ENCODE measurements at regions not wholly inside any gene's neighbourhood (a gene's known extent, or its start where the extent isn't known, plus 50 kb on each side); places are given as distances from the start of the nearest gene placed in this dataset.

DNA sequence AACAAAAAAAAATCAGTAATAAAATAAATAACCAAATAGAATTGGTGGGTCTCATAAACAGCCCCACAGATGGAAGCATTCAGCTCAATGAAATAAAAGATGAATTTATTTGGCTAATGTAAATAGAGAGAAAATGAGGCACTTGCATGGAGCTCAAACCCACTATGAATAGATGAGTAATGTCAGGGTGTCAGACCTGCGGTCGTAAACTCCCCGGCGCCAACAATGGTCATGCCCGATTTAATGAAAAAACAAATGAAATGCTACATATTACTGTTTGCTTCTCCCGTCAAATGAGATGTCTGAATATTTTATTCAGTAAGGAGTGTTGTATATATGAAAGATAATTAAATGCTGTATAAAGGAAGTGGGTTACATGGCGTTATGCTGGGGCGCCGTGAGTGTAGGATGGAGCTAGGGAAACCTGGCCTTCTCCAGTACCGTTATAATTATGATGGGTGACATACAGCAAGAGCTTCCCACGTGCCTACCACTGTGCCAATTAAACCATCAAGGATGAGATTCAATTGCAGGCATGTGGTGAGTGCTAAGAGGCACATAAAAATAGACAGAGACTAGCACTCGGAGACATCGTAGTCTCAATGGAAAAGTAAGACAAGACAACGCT lies 648.1 kb downstream of the BCL11B start:
- Histone ChIP-seq H3K27ac (no peak overlapping the region), H3K27me3 (no peaks in the 10 kb centered on the region), H4K20me1 (no peaks in the 10 kb centered on the region), H3K36me3 (no peaks in the 10 kb centered on the region), H3K9ac (no peak overlapping the region), H3K4me3 (no peak overlapping the region), H3K4me1 (no peaks in the 10 kb centered on the region), H3K4me2 (no peak overlapping the region), H3K9me3 (no peaks in the 10 kb centered on the region; the same call in 1 of the 2 replicates)
- TF ChIP-seq Cebpa-rat (IDR thresholded peaks at IDR 0.05), result no peak

DNA sequence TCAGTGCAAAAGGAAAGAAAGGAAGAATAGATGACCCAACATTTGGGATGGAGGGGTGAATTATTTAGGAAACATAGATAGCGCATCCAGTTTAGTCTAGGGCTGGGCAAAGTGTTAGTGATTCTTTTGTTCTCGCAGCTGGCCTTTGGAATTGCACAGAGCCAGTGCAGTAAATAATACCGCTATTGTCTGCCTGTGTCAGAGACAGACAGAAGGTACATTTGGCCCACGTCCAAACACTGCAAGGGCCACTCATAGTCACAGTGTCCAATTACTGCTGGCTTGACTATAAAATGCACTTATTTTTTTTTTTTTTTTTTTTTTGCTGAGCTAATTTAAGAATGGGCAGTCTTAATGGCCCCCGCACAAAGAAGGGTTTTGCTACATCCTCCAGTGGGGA lies 638.6 kb downstream of the BCL11B start:
- Histone ChIP-seq H3K27me3 (no peaks in the 10 kb centered on the region), H3K27ac (no peak overlapping the region), H3K36me3 (no peaks in the 10 kb centered on the region), H4K20me1 (no peaks in the 10 kb centered on the region), H3K4me3 (no peak overlapping the region), H3K9ac (no peak overlapping the region), H3K9me3 (no peaks in the 10 kb centered on the region), H3K4me2 (no peak overlapping the region), H3K4me1 (no peaks in the 10 kb centered on the region)
- no peak for TF ChIP-seq Cebpa-rat (IDR thresholded peaks at IDR 0.05)

DNA sequence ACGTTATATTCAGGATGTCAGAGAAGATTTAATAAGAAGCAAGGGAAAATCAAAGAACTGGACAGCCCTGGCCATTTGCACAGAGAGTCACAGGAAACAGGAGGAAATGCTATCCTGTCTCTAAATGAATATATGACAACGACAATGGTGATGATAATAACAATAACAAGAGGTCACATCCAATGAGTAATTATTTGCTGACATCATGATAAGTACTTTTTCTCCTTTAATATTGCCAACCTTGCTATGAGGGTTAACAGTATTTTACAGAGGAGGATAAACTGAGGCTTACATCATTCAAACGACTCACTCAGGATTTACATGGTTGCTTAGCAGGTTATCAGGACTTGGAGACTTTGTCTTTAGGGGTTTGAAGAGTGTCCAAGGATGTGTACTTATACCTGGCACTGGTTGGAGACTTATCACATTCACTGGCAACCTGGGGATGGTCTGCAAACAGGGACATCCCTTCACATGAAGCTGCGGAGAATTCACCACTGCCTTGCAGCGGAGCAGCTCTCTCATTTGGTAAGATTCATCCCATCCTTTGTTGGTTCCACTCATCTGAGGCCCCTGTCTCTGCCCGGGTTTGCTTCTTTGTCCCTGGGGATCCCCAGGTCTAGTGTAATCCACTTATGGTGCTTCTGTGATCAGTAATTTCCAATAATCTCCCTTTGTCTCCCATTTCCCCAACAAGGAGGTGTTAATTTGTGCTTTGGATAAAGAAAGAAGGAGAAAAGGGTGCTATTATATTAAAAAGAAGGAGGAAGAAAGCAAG lies 637.8 kb downstream of the BCL11B start:
- Histone ChIP-seq H3K4me1 (no peaks in the 10 kb centered on the region), H3K27me3 (no peaks in the 10 kb centered on the region), H3K4me2 (no peak overlapping the region), H3K9me3 (no peaks in the 10 kb centered on the region), H3K4me3 (no peak overlapping the region), H3K27ac (no peak overlapping the region), H3K36me3 (no peaks in the 10 kb centered on the region), H4K20me1 (no peaks in the 10 kb centered on the region), H3K9ac (no peak overlapping the region)
- TF ChIP-seq Cebpa-rat (IDR thresholded peaks at IDR 0.05), result no peak

DNA sequence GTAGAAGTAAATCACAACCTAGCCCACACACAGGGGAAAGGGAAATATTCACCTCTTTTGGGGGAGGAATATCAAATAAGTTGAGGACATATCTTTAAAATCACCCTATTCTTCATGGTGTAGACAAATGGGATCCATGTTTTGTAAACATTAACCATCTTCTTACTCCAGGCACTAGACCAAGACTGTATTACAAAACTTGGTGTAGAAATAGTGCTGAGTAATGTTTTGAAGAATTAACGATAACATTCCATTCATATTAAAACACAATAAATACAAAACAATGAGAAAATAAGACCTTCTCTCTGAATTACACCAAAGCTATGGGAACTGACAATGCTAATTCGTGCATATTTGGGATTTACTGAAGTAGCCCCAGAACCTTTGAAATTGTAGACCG lies 633.6 kb downstream of the BCL11B start:
- TF ChIP-seq Cebpa-rat (IDR thresholded peaks at IDR 0.05), result no peak
- no peak overlapping the region for H3K4me2 ChIP-seq
- no peak overlapping the region for H3K4me3 ChIP-seq
- no peaks in the 10 kb centered on the region for H3K27me3 ChIP-seq
- H3K27ac ChIP-seq, result no peak overlapping the region
- H4K20me1 ChIP-seq, result no peaks in the 10 kb centered on the region
- no peaks in the 10 kb centered on the region for H3K4me1 ChIP-seq
- no peaks in the 10 kb centered on the region for H3K9me3 ChIP-seq
- no peak overlapping the region for H3K9ac ChIP-seq
- H3K36me3 ChIP-seq, result no peaks in the 10 kb centered on the region

DNA sequence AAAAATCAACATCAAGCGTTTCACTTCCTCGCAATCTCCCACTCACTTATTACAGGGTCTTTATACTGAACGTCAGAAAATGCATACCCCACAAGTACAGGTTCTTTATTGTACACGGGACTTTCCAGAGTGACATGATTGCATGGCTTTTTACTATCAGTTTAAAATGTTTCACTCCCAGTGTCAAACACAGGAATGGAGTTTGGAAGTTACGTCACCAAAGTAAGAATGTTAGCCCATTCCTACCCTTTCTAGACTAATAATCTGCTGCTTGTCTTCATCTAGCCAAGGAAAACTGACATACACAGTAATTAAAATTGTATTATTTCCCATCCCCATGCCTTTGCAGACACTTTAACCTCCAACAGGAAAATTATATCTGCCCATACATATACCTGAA lies 624.2 kb downstream of the BCL11B start:
- no peaks in the 10 kb centered on the region for H4K20me1 ChIP-seq
- no peaks in the 10 kb centered on the region for H3K27me3 ChIP-seq
- no peaks in the 10 kb centered on the region for H3K4me1 ChIP-seq
- no peaks in the 10 kb centered on the region for H3K9me3 ChIP-seq
- no peak overlapping the region for H3K4me3 ChIP-seq
- TF ChIP-seq Cebpa-rat (IDR thresholded peaks at IDR 0.05), result no peak
- H3K27ac ChIP-seq, result no peak overlapping the region
- H3K9ac ChIP-seq, result no peak overlapping the region
- H3K4me2 ChIP-seq, result no peak overlapping the region
- no peaks in the 10 kb centered on the region for H3K36me3 ChIP-seq

DNA sequence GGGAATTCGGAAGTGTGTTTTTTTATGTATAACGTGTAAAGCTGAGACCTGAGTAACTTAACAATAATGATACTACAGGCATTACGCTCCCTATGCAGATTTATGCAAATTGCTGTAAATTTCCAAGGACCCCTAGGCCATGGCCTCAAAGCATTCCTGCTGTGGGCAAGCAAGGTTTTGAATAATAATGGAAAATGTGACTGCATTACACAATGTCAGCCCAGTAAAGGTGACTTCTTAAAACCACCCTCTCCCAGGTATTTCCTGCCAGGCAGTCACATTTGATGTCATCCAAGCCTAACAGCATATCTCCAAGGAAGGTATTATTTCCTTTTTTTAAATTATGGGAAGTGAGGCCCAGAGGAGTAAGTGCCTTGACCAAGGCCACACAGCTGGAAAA lies 621.0 kb downstream of the BCL11B start:
- TF ChIP-seq Cebpa-rat (IDR thresholded peaks at IDR 0.05), result no peak
- Histone ChIP-seq H3K36me3 (no peaks in the 10 kb centered on the region), H3K27me3 (no peaks in the 10 kb centered on the region), H3K9me3 (0 out of 2 replicates have a peak, but pooled peaks cover 5% of the 10 kb centered on the region), H3K27ac (no peak overlapping the region), H3K9ac (no peak overlapping the region), H3K4me2 (no peak overlapping the region), H4K20me1 (no peaks in the 10 kb centered on the region), H3K4me3 (no peak overlapping the region), H3K4me1 (no peaks in the 10 kb centered on the region)

DNA sequence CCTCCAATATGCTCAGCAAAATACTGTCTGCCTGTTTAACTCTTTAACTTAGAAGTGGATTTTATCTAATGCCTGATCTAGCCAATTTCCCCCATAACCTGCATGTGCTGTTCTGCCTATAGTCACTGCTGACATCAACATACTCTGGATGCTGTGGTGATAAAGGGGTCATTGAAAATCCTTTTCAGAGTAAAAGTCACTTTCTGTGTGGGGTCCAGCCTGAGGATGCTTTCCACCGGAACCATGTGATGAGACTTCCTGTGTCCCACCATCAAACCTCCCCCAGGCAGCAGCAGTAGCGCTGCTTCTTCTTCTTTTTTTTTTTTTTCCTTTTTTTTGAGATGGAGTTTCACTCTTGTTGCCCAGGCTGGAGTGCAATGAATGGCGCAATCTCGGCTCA lies 607.0 kb downstream of the BCL11B start:
- no peaks in the 10 kb centered on the region for H3K9me3 ChIP-seq
- H4K20me1 ChIP-seq, result no peaks in the 10 kb centered on the region
- H3K36me3 ChIP-seq, result no peaks in the 10 kb centered on the region
- H3K27me3 ChIP-seq, result no peaks in the 10 kb centered on the region
- TF ChIP-seq Cebpa-rat (IDR thresholded peaks at IDR 0.05), result no peak
- no peak overlapping the region for H3K4me2 ChIP-seq
- H3K9ac ChIP-seq, result no peak overlapping the region
- no peak overlapping the region for H3K27ac ChIP-seq
- no peaks in the 10 kb centered on the region for H3K4me1 ChIP-seq
- H3K4me3 ChIP-seq, result no peak overlapping the region

DNA sequence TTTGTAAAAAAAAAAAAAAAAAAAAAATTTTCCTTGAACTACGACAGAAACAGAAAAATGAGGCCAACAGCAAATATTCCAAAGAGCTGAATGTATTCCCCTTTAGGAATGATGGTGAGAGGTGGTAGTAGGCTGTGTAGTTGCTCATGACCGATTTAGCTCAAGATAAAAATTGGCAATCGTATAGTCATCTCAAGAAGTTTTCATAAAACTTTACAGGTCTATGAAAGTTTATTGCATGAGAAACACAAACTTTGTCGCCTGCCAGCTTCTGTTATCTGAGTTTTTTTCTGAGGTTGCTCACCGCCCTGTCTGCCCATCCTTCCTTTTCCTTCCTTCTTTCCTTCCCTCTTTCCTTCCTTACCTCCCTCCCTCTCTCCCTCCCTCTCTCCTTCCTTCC lies 605.5 kb downstream of the BCL11B start:
- Histone ChIP-seq H4K20me1 (no peaks in the 10 kb centered on the region), H3K36me3 (no peaks in the 10 kb centered on the region), H3K27ac (no peak overlapping the region), H3K4me1 (peaks cover 5% of the 10 kb centered on the region; the same call in 1 of the 2 replicates), H3K9ac (no peak overlapping the region), H3K9me3 (no peaks in the 10 kb centered on the region), H3K4me3 (no peak overlapping the region), H3K27me3 (no peaks in the 10 kb centered on the region), H3K4me2 (no peak overlapping the region)
- TF ChIP-seq Cebpa-rat (IDR thresholded peaks at IDR 0.05), result no peak

DNA sequence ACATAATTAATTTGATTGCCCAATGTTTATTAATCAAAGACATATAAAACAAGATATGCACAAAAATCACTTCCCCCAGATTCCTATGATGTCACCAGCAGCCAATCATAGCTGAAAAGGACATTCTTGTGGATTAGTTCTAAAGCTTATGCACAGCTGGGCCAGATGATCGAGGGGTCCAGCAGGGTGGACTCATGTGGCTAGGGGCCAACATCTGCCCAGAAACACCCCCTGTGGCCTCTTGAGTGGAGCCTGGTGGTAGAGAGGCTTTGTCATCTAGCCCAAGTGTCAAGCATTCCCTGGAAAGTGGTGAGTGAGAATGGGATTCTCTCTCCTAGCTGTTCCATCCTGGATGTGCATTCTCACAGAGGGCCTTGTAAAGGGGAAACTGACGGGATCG lies 590.0 kb downstream of the BCL11B start:
- Histone ChIP-seq H3K27ac (no peak overlapping the region), H3K4me3 (no peak overlapping the region), H3K36me3 (no peaks in the 10 kb centered on the region), H3K4me2 (no peak overlapping the region), H3K9ac (no peak overlapping the region), H3K4me1 (no peaks in the 10 kb centered on the region), H3K9me3 (peaks cover 5% of the 10 kb centered on the region; the same call in 1 of the 2 replicates), H4K20me1 (no peaks in the 10 kb centered on the region), H3K27me3 (no peaks in the 10 kb centered on the region)
- no peak for TF ChIP-seq Cebpa-rat (IDR thresholded peaks at IDR 0.05)

DNA sequence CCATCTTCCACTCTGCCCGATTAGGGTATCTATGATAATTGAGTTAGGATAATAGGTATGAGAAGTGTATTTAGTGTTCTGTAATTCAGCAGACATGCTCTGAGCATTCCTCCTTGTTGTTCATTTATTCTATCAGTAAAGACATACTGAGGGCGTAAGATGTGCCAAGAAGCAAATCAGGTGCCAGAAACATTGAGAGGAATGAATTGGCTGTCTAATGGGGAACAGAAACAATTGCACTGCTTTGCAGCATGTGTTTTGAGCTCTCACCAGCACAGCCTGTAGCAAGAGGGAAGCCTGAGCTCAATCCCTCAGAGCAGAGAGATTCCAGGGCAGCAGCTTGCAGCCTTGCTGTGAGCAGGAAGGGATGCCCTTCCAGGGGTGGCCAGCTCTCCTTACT lies 589.3 kb downstream of the BCL11B start:
- Histone ChIP-seq H3K9me3 (peaks cover 5% of the 10 kb centered on the region; the same call in 1 of the 2 replicates), H3K27me3 (no peaks in the 10 kb centered on the region), H4K20me1 (no peaks in the 10 kb centered on the region), H3K27ac (no peak overlapping the region), H3K4me3 (no peak overlapping the region), H3K36me3 (no peaks in the 10 kb centered on the region), H3K4me2 (no peak overlapping the region), H3K4me1 (no peaks in the 10 kb centered on the region), H3K9ac (no peak overlapping the region)
- TF ChIP-seq Cebpa-rat (IDR thresholded peaks at IDR 0.05), result no peak

Data from BLaER1 (cell line).